ENCODE measurements at regions not wholly inside any gene's neighbourhood (a gene's known extent, or its start where the extent isn't known, plus 50 kb on each side); places are given as distances from the start of the nearest gene placed in this dataset.

DNA sequence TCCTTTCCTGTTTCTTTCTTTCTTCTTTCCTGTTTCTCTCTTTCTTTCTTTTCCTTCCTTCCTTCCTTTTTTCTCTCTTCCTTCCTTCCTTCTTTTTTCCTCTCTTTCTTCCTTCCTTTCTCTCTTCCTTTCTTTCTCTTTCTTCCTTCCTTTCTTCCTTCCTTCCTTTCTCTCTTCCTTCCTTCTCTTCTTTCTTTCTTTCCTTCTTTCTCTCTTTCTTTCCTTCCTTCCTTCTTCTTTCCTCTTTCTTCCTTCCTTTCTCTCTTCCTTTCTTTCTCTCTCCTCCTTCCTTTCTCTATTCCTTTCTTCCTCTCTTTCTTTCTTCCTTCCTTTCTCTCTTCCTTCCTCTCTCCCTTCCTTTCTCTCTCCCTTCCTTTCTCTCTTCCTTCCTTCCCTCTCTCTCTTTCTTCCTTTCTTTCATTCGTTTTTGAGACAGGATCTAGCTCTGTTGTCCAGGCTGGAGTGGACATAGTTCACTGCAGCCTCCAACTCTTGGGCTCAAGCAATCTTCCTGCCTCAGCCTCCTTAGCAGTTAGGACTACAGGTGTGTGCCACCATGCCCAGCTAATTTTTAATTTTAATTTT is 170.8 kb upstream of the GMDS start:
- no peak for TF ChIP-seq CTCF (IDR thresholded peaks at IDR 0.05; ENCODE audit: low read depth, low read length)
- no peak for TF ChIP-seq POLR2A (IDR thresholded peaks at IDR 0.05; ENCODE audit: extremely low read depth, insufficient read length)

Data from NB4 (cell line).